ENCODE measurements at regions not wholly inside any gene's neighbourhood (a gene's known extent, or its start where the extent isn't known, plus 50 kb on each side); places are given as distances from the start of the nearest gene placed in this dataset.
A peak's percentile ranks its signal among the peaks of the same experiment; 100 is the strongest.
"Not testable (repeated sequence)": the region's sequence is repeated elsewhere in the genome, so short reads cannot be mapped to it uniquely, and the experiment has no call there.

DNA sequence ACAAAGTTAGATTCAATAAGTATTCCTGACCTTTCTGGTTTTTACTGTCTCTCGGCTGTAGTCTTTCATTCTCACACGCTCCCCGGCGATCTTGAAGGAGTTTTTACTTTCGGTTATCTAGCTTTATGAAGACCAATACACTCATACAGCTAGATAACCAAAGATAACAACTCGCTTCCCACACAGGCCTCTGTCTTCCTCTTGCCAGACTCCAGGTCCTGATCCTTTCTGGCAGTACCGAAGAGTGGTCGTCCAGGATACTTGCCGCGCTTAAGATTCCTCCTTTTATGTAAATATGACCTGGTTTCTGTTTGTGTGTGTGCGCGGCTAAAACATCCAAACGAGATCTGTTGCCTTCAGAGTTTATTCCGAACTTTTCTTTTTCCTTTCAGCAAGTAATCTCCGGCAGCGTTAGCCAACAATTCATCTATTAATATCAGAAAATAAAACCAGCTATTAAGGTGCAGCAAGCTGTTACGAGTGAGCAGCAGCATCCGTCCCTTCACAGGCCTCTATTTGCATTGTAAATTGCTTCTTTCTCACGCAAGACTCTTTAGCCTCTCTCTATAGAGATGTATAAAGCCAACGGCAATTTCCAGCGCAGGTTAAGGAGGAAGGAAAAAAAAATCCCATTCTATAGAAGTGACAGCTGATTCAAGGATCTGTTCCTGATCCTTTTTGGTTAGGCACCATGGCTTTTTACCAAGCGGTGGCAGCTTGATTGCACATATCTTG lies 216.1 kb downstream of the MEF2C start:
- DNase-seq, result no peak

DNA sequence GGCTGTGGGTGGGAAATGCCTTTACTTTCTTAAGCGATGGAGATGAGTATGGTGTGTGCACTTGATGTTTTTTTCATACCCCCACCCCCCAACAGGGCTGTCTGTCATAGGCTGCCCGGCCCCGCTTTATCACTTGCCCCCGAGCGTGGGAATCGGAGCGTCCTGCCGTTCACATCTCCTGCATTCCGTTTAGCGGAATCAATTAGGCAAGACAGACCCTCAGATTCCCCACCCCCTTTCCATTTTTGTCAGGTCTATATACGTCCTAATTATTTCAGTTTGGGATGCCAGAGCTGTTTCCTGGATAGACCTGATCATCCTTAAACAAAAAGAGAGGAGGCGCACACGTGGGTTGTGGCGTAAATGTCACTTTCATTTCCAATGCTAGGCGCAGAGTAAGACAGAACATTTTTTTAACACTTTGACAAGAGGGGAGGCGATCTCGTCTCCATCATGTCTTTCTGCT lies 217.2 kb downstream of the MEF2C start:
- DNase-seq, result no peak

DNA sequence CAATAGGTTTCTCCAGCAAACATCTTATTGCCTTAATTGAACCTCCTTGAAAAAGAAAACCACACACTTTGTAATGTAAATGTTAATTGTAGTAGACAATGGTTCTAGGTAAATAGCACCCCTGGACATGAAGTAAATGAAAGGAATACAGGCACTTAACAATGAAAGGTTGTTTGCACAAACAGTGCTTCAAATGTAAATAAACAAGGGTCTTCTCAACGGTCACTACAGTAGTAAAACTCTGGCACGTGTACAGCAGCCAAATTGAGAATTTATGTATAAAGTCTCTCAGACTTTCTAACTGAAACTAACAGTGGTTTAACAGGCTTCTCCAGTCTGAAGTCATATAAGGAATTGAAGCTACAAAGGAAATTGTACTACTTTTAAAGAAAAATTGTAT lies 218.3 kb downstream of the MEF2C start:
- no peak for DNase-seq

DNA sequence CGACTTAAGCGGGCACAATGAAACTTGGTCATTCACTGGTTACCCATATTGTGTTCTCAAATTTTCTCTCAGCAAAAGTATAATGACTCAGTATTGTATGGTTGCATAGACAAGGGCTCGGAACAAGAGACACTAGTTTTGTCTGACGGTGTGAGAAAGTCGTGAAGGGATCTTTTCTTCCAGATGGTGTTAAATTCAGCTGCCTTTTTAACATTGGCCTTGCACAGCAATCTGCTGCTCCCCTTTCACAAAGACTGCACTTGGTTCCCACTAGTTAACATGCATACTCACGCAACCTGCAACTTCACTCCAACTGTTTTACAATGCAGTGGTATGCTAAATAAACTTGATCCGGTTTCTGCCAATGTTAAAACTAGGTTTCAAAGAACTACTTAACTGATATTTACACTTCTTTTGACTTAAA lies 219.2 kb downstream of the MEF2C start:
- DNase-seq, result no peak

DNA sequence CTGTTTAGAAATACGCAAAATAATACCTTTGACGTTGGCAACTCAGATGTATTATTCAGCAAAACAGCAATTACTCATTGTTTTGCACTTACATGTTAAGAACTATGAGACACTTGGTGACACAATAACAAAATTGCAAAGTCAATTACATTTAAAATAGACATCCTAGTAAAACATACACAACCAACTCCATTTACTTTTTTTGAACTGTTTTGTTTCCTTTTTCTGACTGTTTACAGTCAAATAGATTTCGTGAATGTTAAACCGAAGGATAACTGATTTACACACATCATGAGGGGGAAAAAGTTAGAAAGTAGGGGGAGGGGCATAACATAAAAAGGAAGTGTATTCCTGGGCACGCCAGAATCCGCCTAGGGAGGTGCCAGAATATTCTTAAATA lies 220.1 kb downstream of the MEF2C start:
- DNase-seq, result no peak

DNA sequence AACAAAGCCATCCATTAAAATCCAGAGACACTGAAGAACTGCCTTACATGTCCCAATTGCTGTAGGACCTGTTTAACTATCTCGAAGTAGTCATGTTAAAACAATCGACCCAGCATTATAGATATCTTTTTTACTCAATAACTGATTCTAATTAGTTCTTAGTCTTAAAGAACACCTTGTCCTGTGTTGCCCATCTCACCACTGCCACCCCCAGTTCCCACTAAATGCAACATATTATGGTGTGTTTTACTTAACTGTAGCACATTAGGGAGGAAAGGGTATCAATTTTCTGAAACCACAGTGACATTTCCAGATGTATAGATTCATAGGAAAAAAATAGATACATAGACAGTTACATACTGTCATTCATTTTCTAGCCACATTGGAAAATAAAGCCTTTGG lies 221.2 kb downstream of the MEF2C start:
- DNase-seq, result no peak

DNA sequence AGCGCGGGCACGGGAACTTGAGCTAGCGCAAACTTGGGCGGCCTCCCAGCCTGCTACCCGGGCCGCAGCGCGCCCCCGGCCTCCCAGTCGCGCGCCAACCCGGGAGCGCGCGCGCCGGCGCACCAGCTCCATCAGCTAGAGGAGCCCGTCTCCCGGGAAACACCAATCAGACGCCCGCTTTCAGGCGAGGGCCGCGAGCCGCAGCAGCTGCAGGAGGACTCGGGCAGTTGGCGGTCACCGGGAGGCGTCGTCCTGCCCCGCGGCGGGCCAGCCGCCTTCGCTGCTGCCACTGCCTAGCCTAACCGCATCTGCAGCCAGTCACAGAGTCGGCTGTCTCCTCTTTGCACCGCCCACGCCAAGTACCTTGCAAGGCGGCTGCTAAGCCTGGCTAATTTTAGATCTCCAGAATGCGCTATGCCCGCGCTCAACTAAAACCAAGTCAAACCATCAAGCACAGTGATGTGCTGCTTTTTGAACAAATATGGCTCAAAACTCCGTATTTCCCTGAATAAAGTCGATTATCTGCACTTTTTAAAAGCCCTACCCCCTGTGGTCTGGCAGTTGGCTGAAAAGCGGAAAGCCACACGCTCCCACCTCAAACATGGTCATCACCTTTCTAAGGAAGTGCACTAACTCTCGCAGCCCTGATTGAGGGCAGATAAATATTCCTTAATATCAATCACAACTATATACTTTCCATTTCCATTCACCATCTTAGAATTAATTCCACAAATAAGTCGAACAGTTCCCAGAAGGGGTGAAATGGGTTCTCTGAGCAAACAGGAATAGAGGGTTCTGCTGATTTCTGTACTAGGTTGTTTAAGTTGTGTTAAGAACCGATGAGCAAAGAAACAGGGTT lies 221.8 kb downstream of the MEF2C start:
- peak; percentile 12 for DNase-seq

DNA sequence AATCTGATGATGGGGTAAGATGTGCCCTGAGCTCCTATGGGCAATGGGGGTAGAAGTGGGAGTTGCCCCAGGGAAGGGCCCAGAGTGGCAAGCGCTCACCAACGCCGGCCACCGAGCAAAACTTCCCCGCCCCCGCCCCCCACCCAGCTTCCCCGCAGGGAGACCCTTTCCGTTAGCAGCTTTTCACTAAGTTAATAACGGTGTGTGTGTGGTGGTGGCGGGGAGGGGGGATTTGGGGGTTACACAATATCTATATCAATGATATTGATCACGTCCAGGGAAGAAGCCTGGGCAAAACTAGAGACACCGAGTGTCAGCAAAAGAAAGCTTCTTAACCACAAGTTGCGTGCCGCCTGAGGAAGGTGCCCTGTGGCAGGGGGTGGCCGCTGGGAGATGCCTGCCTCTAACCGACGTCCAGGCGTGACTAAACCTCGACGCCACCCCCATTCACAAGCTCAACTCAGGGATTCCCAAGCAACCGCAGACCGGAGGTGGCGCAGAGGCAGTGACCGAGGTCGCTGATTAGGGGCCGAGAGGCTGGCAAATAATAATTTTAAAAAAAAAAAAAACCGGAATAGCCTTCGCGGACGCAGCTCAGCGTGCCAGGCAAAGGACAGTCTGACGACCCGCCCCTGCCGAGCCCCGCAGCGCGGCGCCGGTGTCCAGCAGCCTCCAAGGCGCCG lies 222.6 kb downstream of the MEF2C start:
- no peak for DNase-seq

DNA sequence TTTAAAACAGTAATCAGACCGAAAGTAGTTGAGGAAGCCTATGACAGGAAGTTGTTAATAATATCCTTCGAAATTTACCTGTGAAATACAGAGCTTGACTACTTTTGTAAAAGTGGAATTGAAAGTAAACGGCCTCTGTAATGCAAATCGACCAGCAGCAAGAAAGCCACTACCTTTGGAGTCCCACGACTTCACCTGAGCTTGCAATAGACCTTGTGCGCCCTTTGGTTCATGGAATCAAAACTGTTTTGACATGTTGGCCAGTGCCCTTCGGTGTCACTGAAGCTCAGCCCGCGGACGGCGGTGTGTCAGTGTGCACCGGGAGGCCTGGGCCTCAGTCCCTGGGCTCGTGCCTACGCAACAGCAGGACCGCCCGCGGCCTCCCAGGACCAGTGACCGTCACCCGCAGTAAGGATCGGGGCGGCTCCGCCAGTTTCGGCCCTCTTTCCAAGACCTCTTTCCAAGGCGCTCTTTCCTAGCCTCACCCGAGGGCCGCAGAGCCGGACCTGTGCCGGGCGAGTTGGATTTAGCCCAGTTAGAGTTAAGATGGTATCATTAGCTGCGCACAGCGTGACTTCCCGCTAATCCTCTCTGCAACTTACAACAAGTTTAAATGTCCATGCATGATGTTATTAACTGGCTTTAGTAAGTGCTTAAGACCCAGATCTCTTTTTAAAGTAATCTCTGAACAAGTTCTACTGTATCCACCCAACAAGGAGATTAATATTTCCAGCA lies 223.3 kb downstream of the MEF2C start:
- peak; percentile 4 for DNase-seq

DNA sequence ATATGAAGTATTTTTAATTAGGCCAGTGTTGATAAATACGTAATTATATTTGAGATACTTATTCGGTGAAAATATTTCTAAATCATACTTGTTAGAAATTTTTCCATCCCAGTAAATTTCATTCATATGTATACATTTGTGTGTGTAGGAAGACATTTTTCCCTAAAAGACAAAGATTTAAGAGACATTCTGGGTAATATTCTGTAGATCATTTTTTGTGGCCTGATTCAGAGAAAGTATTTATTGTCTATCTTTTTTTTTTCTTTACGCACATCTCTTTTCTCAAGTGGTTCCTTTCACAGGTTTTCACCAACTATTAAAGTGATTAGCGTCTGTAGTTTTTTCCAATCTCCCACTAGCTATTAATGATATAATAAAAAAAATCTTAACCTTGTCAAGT lies 224.1 kb downstream of the MEF2C start:
- no peak for DNase-seq

DNA sequence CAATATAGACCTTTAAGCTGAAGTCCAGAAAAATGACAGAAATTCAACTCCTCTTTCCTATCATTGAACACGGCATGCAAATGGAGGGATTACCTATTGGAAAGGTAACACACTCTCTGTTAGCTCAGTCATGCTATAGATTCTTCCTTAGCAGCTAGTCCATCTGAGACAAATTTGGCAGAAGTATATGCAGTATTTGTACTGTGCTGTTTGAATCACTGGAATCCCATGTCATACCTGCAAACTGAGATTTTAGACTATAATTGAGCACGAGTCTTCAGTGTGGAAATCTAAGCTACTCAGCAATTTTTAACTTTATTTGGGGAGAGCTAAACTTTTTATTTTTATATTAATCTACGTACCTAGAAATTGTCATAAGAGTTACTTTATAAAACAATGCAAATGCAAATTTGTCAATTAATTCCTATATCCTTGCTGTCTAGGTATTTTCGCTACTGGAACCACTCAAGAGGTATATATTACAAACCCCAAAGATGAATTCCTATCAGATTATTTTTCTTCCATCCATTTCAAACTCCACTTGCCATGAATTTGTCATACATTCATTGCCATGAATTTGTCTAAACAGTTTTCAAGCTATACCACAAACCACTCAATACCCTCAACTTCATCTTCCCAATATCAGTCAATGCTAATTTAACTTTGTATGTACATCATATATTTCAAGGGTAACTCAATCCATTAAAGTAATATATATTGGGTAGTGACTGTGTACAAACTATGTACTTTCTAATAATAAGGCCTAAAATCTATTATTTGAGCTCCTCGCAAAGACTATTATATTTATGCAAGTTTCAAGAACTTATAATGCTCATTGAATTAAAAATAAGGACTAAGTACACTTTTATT lies 224.8 kb downstream of the MEF2C start:
- DNase-seq, result no peak

DNA sequence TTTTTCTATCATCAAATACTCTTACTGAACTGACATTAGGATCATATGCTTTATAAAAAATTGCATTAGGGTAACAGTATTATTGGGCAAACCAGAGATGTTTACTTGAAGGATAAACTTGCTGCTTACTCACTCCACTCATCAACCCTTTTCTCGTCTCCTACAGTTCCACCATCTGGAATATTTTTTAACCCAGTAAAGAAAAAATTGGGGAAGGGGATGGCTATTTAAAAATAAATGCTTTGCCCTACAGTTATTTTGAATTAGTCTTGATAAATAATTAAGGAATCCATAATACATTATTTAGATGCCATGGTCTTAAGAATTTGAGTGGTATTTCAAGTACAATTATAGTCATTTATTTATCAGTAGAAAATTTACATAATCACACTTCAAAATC lies 225.8 kb downstream of the MEF2C start:
- DNase-seq, result no peak

DNA sequence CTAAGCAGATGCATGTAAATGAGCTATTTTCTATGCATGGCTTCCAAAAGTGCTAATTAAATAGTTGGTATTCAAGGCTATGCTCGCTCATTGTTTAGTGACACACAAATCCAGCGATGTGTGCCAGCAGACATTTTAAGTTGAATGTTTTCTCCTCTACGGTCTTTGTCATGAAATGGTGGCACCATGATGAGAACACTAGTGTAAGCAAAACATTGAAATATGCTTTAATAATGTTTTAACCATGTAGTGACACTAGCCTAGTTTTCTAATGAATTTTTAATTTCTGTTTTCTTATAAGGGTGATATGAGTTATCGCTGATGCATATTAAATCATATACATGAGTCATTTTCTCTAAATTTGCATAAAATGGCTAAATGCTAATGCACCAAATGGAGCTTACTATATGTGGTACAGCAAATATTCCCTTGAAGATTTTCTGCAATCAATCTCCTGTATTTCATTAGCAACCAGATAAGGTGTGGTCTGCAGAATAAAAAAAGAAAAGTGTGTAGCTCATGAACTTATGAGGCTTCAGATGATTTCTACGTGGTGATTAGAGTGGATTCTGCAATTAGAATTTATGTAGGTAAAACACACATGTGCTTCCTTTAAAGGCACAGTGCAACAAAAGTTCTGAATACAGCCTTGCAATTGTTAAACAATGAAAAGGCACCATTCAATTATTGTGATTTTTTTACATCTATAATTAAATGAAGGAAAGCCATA lies 226.6 kb downstream of the MEF2C start:
- DNase-seq, result no peak

DNA sequence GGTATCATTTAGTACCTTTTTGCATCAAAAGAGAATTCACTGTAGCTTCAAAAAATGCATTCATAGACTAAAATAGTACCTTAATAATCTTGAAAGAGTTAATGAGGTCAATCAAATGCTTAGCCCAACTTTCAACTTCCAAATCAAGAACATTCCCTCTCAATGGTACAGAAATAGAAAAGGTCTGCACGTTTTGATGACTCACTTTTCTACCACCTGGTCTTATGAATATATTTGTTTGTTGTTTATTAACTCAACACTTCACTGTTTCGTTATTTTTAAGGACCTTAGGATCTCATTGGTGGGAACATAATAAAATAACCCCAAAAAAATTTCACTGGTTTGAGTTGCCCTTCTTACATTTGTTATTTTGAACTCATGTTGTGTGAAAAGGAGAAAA lies 229.5 kb downstream of the MEF2C start:
- no peak for DNase-seq

DNA sequence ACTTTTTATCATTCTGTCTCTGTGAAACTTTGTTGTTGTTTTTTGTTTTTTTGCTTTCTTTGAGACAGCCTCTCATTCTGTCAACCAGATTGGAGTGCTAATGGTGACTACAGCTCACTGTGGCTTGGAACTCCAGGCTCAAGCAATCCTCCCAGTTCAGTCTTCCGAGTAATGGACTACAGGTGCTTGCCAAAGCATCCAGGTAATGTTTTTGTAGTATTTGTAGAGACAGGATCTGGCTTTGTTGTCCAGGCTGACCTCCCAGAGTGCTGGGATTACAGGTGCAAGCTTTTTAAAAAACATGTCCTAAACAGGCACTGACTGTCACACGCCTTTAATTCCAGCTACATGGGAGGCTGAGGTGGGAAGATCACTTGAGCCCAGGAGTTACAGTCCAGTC lies 235.1 kb downstream of the MEF2C start:
- no peak for DNase-seq

DNA sequence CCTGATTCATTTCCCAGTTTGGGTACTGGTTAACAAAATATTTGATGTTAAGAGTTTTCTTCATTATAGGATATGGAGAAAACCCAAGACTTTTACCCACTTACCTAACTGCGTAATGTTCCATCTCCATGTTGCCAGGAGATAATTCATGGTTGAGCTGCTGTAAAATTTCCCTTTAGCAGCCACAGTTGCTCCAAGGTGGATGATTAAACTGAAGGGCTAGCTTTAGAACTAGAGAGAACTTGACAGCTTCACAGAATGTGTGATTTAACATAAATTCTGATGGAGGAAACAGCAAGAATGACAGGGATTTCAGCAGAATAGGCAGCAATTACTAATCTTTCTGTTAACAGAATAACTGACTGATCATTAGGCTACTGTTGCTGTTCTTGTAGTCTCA lies 236.1 kb downstream of the MEF2C start:
- DNase-seq, result no peak

DNA sequence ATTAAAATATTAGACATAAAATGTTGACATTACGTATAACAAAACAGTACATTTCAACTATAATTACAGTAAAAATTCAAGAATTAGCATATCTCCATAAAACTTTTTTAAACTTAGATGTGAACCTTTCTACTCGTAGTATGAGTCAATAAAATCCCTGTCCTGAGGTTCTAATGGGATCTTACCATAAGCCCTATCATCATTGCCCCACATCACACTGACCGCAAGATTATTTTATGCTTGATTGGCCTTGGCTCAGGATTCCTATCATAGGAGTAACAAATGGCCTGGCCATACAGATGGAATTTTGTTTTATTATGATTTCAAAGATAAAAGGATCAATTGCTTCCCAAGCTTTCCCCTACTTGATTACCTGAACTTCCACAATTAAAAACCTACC lies 238.3 kb downstream of the MEF2C start:
- DNase-seq, result no peak

DNA sequence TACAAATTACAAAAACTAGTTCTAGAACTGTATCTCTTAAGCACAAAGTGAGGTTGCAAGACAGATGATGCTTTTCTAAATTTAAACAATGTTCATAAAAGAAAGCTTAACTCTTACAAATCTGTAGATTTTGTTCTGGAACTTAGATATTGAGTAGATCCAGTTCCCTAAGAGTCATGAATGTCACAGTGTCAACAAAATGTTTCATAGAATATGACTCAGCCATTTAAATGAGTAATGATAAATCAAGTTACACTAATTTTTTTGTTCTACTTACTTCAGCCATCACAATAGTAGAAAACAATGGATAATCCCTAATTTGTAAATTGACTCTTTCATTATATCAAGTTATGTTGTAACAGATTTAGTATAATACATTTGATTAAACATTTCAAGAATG lies 239.7 kb downstream of the MEF2C start:
- no peak for DNase-seq

DNA sequence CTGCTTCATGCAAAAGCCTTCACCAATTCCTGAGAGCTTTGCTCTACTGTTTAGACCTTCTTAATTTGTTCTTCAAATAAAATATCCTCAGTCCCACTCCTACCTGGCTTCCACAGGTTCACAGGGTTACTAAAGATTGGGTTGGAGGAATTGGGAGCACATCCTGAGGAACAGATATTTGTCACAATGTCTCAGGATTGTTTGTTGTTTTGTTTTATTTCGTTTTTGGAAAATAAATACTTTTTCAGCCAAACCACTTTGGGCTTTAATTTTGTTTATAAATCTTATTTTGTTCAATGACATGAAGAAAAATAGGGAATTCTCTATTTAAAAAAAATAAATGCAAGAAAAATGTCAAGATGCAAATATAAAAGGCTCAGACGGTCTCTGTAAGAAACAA lies 249.0 kb downstream of the MEF2C start:
- DNase-seq, result no peak

DNA sequence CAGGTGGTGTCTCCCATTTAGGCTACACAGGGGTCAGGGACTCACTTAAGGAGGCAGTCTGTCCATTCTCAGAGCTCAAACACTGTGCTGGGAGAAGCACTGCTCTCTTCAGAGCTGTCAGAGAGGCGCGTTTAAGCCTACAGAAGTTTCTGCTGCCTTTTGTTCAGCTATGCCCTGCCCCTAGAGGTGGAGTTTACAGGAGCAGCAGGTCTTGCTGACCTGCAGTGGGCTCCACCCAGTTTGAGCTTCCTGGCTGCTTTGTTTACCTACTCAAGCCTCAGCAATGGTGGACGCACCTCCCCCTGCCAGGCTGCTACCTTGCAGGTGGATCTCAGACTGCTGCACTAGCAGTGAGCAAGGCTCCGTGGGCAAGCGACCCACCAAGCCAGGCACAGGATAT lies 260.1 kb downstream of the MEF2C start:
- not testable (repeated sequence) for DNase-seq

DNA sequence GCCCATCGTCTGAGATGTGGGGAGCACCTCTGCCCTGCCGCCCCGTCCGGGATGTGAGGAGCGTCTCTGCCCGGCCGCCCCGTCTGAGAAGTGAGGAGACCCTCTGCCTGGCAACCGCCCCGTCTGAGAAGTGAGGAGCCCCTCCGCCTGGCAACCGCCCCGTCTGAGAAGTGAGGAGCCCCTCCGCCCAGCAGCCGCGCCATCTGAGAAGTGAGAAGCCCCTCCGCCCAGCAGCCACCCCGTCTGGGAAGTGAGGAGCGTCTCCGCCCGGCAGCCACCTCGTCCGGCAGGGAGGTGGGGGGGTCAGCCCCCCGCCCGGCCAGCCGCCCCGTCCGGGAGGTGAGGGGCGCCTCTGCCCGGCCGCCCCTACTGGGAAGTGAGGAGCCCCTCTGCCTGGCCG lies 267.2 kb downstream of the MEF2C start:
- not testable (repeated sequence) for DNase-seq
